ENCODE measurements at regions not wholly inside any gene's neighbourhood (a gene's known extent, or its start where the extent isn't known, plus 50 kb on each side); places are given as distances from the start of the nearest gene placed in this dataset.

DNA sequence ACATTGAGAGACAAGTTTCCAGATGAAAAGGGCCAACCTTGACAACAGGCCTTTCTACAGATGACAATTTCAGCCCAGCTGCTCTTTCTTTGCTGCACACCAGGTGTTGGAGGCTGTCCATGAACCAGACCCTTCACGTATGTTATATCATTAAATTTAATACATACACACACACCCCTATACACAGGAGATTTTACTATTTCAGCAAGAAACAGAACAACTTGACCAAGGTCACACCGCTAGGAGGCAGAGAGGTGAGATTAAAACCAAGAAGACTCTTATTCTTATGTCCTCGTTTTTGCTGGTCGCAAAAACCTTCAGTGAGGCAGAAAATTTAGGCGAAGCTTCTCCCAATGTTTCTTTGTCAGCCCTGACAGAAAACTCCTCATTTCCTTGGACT lies 1585.9 kb downstream of the AACS start:
- no peak for TF ChIP-seq CTCF (conservative IDR thresholded peaks at IDR 0.05)
- TF ChIP-seq ZFX (IDR thresholded peaks at IDR 0.05): no peak
